ENCODE measurements at regions not wholly inside any gene's neighbourhood (a gene's known extent, or its start where the extent isn't known, plus 50 kb on each side); places are given as distances from the start of the nearest gene placed in this dataset.
"Not testable (repeated sequence)": the region's sequence is repeated elsewhere in the genome, so short reads cannot be mapped to it uniquely, and the experiment has no call there.

DNA sequence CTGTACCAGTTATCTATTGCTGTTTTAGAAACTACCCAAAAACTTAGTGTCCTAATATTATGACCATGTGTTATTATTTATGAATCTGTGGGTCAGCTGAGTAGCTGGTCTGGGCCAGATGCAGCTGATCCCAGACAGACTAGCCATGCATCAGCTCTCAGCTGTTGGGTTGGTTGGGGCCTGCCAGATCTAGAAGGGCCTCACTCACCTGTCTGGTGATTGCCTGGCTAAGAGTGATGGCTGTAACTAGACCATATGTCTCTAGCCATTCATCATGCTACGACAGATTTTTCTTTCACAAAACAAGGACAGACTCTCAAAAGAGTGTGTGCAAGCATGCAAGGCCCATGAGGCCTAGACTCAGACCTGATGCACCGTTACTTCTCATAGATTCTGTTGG is 403.2 kb downstream of the SAMD5 start:
- DNase-seq (ENCODE audit: low spot score): no peak

DNA sequence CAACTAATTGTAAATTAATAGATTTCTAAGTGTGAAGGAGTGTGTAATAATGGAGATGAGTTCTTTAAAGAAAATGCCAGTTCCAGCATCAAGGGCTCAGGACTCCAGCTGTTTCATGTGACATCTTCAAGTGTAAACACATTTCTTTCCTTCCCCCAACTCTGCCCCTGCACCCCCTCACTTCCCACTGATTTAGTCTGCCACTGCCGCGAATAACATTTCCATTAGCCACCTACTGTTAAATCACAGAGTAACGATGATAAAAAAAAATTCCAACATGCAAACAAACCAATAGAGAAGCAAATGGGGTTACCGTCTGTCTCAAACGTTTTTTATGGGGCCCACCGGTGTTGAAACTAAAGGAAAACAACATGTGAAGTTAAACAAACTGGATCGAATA is 414.3 kb downstream of the SAMD5 start:
- DNase-seq (ENCODE audit: low spot score): no peak

DNA sequence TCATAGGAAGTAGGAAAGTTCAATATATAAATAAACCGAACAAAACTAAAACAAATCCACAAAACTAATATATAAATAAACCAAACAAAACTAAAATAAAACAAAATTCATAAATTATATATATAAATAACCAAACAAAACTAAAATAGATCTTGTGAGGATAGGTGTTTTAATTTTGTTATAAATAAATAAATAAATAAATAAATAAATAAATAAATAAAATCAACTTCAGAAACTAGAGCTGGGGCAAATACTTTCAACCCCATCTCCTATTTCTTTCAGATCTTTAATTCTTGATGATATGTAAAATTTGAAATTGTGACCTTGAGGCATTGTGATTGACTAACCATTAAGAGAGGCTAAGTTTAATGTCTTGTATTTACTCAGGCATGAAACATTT is 416.1 kb downstream of the SAMD5 start:
- DNase-seq (ENCODE audit: low spot score): no peak

DNA sequence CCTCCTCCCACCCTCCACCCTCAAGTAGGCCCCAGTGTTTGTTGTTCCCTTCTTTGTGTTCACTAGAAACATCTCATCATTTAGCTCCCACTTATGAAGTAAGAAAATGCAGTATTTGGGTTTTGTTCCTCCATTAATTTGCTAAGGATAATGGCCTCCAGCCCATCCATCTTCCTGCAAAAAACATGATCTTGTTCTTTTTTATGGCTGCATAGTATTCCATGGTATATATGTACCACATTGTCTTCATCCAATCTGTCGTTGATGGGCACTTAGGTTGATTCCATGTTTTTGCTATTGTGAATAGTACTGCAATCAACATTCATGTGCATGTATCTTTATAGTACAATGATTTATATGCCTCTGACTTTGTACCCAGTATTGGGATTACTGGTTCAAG is 416.8 kb upstream of the SASH1 start:
- no peak for DNase-seq (ENCODE audit: low spot score)

DNA sequence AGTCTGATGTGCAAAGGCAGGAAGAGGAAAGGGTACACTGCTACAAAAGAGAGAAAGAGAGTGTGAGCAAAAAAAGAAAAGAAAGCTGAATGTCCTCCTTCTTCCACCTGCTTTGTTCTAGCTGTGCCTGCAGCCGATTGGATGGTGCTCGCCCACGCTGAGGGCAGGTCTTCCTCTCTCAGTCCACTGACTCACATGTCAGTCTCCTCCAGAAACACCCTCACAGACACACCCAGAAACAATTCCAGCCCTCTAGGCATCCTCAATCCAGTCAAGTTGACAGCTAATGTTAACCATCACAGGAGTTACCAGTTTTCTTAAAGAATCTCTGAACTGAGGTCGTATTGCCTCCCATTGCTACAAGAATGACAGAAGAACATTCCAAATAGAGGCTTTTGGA is 411.9 kb upstream of the SASH1 start:
- DNase-seq (ENCODE audit: low spot score): no peak

DNA sequence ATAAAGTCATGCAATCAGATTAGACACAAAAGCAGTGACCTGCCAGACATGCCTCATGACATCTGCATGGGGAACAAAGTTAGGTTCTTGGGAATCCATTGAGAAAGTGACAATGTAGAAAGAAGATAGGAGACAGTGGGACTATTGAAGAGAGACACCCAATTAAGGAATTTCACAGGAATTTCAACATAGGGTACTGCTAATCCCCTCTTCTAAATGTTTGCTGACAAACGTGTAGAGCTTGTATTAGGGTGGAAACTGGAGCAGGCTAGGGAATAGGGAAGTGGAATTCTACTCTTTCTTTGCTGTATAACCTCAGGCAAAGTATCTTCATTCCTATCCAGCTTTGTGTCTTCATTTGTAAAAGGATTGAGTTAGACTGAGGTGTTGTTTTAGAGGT is 409.4 kb upstream of the SASH1 start:
- no peak for DNase-seq (ENCODE audit: low spot score)

DNA sequence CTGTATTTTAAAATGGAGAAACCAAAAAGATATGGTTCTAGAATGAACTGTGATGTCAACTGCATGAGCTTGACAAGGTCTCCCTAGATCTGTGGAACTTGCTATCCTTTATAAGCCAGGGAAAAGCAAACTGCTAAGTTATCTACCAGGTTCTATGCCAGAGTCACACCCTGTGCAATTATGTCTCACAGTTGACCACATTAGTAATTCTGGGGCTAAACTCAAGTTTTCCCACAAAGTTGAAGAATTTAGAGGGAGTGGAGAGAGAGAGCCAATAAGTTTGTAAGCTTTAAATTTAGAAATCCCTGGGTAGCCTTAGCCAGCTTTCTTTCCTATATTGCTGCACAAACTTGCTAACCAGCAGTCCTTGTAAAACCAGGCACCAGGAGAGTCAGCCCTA is 407.0 kb upstream of the SASH1 start:
- DNase-seq (ENCODE audit: low spot score): no peak

DNA sequence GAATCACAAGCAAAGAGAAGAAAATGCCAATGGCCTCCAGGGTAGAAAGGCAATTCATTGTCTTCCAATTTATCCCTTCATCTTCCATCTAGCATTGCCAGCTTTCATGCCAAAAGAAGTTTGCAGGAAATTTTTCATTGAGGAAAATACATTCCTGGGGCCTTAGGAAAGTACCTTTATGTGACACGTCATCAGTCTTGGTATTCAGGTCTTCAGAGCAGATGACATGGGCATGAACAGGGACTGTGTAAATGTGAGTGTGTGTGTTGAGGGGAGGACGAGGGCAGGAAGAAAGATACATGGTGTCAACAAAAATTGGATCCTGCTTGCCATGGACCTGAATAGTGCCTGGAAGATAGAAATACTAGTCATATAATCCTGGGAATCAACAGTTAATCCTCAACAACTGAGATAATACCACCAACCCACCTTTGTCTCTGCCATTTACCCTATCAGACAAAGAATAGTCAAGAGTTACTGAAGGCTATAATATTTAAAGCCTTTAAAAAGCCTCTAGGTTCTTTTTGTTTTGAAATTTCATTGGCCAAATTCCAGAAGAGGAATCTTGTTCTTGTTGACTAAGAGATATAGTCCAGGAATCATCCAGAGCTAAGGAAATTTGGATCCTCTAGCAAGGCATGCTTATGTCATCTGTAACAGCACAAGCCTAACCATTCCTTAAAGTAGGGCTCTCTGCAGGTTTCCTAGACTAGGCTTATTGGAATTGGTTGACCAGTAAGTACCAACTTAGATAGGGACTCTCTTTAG is 405.8 kb upstream of the SASH1 start:
- DNase-seq (ENCODE audit: low spot score): no peak

DNA sequence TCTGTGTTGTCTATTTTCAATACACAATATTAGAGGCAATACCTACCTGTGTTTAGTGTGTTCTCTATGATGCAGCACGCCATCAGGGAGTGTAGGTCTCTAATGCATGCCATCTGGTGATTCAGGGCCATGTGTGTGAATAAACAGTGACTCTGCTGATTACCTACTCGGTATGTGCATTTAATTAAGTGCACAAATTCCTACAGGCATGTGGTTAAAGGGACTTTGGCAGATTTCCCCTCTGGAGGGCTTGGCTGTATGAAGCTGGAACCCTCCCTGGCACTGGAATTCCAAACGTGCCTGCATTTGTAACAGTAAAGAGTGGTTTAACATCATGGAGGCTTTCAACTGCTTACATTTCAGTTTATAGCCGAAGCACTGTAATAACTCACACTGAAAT is 401.5 kb upstream of the SASH1 start:
- DNase-seq (ENCODE audit: low spot score): no peak

DNA sequence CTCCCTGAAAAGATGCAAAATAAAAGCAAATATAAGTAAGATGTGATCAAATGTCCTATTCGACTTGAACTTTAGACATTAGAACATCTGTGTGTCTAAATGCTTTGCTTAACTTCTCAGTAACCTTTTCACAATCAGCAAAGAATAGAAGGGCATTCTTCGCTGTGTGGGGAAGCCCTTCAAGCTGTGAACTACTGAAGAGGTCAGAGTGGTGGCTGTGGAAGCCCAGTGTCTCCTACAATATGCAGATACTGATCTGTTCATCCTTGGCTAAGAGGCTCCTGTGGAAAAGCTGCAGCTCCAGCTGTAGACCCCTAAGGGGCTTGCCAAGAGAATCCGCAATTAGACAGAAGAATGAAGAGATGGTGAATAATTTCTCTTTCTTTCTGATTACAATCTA is 400.3 kb upstream of the SASH1 start:
- no peak for DNase-seq (ENCODE audit: low spot score)

DNA sequence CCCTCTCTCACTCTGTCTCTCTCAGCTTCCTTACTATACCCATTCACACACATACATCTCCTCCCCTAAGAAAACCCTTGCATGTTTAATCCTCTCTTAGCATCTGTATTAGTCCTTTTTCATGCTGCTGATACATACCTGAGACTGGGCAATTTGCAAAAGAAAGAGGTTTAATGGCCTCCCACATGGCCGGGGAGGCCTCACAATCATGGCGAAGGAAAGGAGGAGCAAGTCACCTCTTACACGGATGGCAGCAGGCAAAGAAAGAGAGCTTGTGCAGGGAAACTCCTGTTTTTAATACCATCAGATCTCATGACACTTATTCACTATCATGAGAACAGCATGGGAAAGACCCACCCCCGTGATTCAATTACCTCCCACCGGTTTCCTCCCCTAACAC is 398.5 kb upstream of the SASH1 start:
- no peak for DNase-seq (ENCODE audit: low spot score)

DNA sequence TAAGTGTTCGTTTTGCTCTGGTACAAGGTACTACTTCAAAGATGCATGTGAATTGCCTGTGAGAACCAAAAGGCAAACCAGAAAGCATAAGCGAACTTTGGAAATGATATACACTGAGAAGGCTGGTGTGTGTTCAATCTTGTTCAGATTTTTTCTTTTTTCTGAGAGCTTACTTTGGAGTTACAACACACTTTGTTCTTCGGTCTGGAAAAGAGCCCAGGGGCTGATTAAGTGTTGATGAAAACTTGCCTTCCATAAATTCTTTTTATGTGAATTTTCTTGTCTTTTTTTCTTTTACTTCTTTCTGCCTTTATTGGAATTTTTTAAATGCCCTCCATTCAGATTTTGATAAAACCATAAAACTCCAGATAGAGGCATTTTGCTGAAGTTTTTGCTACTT is 395.1 kb upstream of the SASH1 start:
- DNase-seq (ENCODE audit: low spot score): no peak

DNA sequence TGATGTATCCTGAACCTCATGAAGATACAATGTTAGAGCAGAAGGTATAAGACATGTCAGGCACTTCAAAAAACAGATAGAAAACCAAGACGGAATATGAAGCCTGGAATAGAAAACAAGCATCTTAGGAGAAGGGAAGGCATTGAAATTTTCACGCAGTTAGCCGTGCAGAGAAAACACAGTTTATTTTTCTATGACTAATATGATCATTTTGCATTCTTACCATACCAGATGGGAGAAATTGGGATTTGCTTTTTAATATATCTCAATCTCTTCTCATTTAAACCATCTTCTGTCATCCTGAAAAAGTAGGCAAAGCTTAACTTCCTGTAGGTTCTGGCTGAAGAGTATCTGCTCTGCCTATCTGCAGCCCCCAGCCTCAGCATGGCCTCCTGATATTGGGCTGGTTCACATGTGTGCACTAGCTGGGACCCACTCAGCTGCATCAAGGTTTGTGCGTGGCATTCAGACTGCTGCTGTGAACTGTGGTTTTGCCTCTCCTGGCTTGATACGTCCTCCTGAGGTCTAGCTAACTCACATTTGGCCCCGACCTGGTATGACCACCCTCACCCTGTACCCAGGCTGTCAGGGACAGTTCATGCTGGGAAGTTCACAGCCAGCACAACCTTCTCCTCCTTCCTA is 392.5 kb upstream of the SASH1 start:
- no peak for DNase-seq (ENCODE audit: low spot score)

DNA sequence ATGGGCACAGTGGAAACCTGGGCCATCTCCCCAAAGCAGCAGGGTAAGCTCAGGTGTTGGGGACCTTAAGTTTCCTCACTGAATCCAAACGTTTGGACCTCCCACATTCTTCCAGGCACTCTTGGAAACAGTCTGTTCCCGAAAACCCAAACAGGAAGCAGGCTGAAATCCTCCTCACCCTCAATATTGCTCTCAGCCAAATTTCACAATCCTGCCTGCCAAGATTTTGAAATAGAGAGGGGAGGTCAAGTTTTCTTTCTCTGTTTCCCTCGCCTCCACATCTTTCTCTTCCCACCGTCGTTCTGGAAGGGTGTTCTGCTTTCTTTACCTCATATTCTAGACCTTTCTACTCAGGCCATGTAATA is 392.0 kb upstream of the SASH1 start:
- no peak for DNase-seq (ENCODE audit: low spot score)

DNA sequence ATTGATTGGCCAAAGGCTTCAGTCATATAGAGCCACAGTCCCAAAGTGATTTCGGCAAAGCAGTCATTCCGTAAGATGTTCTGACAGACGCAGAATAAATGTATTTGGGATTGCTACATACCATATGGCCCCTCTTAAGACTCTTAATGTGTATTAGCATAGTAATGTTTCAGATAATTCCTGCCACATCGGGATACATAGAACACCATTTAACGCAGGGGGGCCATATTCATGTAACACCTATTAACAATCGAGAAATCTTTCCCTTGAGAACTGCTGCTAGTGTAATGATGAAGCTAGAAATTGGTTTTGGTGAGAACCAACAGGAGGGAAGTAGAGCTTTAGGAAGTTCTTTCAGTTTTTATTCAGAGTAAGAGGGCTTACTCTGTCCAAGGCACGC is 390.9 kb upstream of the SASH1 start:
- no peak for DNase-seq (ENCODE audit: low spot score)

DNA sequence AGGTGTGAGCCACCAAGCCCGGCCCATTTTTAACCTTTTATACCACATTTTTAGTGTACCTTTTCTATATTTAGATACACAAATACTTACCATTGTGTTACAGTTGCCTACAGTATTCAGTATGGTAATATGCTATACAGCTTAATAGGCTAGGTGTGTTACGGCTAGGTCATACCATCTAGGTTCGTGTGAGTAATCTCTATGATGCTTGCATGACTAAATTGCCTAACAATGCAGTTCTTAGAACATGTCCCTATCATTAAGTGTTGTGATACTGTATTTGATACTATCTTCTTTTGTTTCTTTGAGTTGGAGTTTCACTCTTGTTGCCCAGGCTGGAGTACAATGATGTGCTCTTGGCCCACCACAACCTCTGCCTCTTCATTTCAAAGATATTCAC is 387.7 kb upstream of the SASH1 start:
- DNase-seq (ENCODE audit: low spot score): no peak

DNA sequence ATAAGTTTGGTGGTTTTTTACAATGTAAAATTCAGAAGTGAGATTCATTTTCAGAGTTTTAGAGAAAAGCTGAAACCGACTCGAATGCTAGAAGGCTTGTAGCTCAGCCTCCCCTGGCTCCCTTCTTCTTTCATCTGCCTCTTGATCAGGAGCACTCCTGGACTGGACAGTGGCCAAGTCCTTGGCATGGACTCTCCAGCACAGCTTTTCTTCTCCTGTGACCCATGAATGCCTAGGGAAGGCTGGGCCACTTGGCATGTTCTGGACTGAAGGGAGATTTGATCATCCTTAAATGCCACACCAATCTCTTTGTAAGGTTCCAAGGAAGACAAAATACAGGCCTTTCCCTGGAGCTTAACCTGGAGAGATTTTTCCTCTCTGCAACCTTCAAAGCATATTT is 384.0 kb upstream of the SASH1 start:
- no peak for DNase-seq (ENCODE audit: low spot score)

DNA sequence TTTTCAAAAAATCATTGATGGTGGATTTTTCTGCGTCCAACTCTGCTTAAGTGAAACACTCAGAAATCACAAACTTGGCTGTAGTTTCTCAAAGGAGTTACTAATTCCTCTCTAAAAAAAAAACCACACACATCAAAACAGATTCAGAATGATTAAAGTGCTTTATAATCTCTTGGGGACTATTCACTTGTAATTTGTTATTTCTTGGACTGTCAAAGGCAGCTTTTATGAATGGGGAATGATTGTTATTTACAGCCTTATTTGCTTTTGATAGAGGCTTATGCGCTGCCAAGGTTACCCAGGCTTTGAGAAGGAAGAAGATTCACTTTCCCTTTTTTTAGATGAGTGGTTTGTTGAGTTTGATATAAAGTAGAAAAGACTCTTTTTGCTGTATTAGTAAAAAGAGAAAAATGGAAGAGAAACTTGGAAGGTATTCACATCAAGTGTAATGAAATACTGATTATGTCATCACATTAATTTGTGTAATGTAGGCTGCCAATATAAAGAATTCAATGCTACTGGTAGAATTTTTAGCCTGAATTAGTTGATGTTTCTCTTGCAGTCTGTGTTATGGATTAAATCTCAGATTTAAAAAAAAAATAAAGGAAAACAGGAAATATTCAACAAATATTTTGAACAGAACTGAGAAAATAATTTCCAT is 381.0 kb upstream of the SASH1 start:
- DNase-seq (ENCODE audit: low spot score): no peak

DNA sequence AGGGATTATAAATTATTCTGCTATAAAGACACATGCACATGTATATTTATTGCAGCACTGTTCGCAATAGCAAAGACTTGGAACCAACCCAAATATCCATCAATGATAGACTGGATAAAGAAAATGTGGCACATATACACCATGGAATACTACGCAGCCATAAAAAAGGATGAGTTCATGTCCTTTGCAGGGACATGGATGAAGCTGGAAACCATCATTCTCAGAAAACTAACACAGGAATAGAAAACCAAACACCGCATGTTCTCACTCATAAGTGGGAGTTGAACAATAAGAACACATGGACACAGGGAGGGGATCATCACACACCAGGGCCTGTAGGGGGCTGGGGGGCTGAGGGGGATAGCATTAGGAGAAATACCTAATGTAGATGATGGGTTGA is 377.2 kb upstream of the SASH1 start:
- DNase-seq (ENCODE audit: low spot score): not testable (repeated sequence)

DNA sequence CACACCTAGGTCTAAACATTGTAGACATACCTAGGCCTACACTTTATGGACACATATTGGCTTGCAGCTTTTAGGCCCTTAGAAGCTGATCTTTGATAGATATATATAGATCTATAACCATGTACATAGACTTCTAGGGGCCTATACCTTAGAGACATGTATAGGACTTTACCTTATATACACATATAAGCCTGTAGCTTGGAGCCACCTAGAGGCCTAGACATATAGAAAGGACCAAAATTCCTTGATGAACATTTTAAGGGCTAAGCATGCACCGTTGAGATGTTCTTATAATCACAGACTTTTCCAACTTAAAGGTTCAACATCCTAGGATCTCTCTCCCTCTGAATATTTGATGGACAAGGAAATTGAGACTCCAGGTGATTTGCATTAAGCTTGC is 371.7 kb upstream of the SASH1 start:
- DNase-seq (ENCODE audit: low spot score): no peak

DNA sequence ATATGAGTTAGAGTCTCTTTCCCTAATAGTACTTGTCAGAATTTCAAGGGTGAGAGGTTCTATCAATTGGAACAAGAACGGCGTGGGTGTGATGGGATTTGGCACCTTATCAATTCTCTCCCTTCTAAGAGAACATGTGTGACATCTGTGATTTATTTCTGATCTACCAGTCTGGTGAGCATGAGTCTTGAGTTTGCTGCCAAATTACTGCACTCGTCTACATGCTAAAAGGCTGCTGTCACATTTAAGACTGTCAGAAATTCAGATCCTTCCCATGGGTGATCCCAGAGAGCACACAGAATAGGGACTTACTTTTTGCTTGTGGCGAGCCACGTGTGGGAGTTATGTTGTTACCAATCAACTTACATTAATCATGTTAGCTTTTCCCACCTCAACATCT is 370.2 kb upstream of the SASH1 start:
- DNase-seq (ENCODE audit: low spot score): no peak

DNA sequence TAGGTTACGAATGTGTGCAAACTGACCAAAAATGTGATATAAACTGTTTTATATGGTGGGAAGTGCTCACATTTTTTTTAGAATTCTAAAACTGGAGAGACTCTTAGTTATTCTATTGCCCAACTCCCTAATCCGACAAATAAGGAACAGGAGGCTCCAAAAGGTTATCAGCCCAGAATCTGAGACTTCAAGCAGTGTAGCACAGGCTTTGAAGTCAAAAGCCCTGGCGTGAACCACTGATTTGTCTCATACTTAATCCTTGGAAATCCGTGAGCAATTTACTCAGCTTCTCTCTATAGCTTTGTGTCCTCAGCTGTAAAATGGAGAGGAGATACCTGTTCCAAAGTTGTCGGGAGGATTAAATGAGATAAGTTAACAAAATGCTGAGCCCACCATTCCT is 368.8 kb upstream of the SASH1 start:
- DNase-seq (ENCODE audit: low spot score): no peak

DNA sequence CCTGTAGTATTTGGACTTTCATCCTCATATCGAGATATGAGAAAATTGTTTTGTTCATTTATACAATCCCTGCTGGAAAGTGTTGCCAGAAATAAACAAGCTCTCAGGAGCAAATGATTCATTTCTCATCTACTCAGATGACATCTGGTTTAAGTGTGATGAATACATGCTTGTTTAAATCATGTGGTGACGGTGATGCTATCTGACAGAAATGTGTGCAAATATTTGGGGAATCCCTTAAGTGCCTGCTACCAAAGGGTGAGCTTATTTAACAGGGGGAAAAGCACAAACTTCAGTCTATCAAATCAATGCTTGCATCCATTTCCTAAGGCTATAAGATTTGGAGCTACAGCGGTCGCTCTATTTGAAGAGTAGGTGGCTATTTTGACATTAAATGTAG is 368.3 kb upstream of the SASH1 start:
- DNase-seq (ENCODE audit: low spot score): no peak
